ENCODE measurements at regions not wholly inside any gene's neighbourhood (a gene's known extent, or its start where the extent isn't known, plus 50 kb on each side); places are given as distances from the start of the nearest gene placed in this dataset.

DNA sequence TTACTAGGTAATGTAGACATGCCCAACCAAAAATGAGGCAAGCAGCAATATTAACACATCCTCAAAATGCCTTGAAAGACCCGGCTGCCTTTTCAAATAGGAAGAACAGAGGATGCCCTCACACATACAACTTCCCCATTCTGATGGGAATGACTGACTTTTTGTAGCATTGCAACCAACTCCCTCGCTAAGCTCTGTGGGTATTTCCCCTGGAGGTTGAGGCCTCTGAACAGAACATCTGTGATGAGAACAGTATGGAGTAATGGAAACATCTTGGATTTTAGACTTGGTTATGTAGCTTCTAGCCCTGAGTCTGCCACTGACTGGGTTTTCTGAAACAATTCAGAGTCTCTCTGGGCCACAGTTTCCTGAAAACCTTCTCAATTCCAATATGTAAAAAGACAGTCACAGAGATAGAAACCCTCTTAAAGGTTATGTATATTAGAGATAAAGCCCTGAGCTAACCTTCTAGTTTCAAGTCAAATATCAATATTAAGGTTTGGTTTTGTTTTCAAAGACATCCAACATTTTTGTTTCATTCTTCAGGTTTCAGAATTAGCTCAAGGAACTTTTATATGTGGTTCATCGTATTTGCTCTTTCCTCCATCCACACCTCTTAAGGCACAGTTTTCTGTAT lies 311.5 kb downstream of the SETD4 start:
- H3K27me3 Mint-ChIP-seq (ENCODE audit: low read depth) = peaks cover 3% of the 10 kb centered on the region
- no peaks in the 10 kb centered on the region for H3K4me1 Mint-ChIP-seq
- H3K9me3 Mint-ChIP-seq = peaks cover 5% of the 10 kb centered on the region
- H3K4me3 Mint-ChIP-seq = no peak overlapping the region
- TF ChIP-seq, protein P1, sequence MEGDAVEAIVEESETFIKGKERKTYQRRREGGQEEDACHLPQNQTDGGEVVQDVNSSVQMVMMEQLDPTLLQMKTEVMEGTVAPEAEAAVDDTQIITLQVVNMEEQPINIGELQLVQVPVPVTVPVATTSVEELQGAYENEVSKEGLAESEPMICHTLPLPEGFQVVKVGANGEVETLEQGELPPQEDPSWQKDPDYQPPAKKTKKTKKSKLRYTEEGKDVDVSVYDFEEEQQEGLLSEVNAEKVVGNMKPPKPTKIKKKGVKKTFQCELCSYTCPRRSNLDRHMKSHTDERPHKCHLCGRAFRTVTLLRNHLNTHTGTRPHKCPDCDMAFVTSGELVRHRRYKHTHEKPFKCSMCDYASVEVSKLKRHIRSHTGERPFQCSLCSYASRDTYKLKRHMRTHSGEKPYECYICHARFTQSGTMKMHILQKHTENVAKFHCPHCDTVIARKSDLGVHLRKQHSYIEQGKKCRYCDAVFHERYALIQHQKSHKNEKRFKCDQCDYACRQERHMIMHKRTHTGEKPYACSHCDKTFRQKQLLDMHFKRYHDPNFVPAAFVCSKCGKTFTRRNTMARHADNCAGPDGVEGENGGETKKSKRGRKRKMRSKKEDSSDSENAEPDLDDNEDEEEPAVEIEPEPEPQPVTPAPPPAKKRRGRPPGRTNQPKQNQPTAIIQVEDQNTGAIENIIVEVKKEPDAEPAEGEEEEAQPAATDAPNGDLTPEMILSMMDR (conservative IDR thresholded peaks at IDR 0.05) = no peak
- H3K36me3 Mint-ChIP-seq (ENCODE audit: low read depth) = no peaks in the 10 kb centered on the region
- no peak overlapping the region for H3K27ac Mint-ChIP-seq (ENCODE audit: unreplicated experiment)
- DNase-seq (ENCODE audit: low read depth, low spot score) = no peak

DNA sequence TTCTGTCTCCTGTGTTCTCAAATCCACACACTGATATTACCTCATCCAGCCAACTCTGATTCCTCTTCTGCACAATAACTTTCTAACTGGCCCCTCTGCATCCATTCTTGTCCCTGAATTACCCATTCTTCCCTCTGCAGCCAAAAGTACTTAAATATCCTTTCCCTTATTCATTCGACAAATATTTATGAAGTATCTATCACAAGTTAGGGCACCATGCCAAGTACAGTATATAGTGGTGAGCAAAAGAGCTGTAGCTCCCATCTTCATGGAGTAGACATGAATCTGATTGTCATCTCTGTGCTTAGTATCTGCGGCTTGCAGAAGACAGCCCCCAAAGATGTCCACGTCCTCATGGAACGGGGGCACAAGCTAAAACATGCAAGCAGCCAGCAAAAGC lies 316.8 kb downstream of the SETD4 start:
- DNase-seq (ENCODE audit: low read depth, low spot score) = no peak
- H3K27ac Mint-ChIP-seq (ENCODE audit: unreplicated experiment) = no peak overlapping the region
- H3K36me3 Mint-ChIP-seq (ENCODE audit: low read depth) = no peaks in the 10 kb centered on the region
- H3K4me3 Mint-ChIP-seq = no peak overlapping the region
- no peaks in the 10 kb centered on the region for H3K4me1 Mint-ChIP-seq
- H3K9me3 Mint-ChIP-seq = peaks cover 3% of the 10 kb centered on the region
- H3K27me3 Mint-ChIP-seq (ENCODE audit: low read depth) = peaks cover 3% of the 10 kb centered on the region
- TF ChIP-seq, protein P1 (conservative IDR thresholded peaks at IDR 0.05) = no peak

DNA sequence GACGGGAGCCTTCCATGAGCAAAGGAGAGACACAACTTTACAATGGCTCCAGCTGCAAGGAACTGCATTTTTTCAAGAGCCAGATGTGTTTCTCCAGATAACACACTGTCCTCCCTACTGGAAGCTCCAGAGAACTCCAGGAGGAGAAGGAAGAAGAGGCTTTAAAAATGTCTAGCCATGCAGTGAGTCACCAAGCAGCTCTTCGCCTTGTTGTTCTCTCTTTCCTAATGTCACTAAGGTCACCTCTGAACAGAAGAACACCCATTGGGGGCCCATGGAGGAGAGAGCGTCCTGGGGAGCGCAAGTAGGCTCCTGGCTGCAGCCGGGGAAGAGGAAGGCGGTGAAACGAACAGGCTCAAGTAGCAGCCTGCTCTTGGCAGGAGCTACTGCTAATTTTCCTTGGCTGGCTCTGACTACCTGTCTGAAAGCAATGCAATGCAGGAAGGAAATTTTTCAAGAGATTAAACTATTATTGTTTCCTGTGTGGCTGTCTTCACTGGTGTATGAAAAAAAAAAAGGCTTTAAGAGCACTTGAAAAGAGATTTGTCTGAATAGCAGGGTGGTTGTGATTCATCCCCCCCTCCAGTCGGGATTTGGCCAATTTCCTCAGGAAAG lies 321.9 kb downstream of the SETD4 start:
- Mint-ChIP-seq H3K27me3 (ENCODE audit: low read depth) (no peaks in the 10 kb centered on the region), H3K27ac (ENCODE audit: unreplicated experiment) (no peak overlapping the region), H3K4me3 (no peak overlapping the region), H3K4me1 (no peaks in the 10 kb centered on the region), H3K36me3 (ENCODE audit: low read depth) (peaks cover 3% of the 10 kb centered on the region), H3K9me3 (peaks cover 16% of the 10 kb centered on the region)
- no peak for DNase-seq (ENCODE audit: low read depth, low spot score)
- TF ChIP-seq, protein P1 (conservative IDR thresholded peaks at IDR 0.05) = no peak

DNA sequence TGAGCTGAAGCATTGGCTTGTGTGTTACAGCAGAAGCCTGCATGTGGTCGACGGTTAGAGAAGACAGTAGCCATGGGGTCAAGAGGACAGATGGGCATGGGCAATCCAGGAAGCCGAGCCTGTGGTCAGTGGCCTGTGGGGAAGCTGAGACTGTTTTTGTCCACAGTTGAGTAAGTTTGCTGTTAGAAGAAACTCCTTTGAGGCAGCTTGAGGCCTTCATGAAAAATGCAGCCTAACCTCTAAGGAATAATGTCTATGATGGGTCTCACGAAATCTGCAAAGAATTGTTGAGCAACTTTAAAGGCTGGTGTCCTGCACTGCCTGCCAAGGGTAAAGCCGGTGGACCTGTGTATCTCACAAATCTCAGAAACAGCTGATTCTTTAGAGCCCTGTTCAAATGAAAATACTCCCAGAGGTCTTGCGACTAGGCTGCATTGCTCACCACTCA lies 322.4 kb downstream of the SETD4 start:
- H3K36me3 Mint-ChIP-seq (ENCODE audit: low read depth) = peaks cover 3% of the 10 kb centered on the region
- H3K27ac Mint-ChIP-seq (ENCODE audit: unreplicated experiment) = no peak overlapping the region
- no peaks in the 10 kb centered on the region for H3K27me3 Mint-ChIP-seq (ENCODE audit: low read depth)
- peaks cover 16% of the 10 kb centered on the region for H3K9me3 Mint-ChIP-seq
- H3K4me1 Mint-ChIP-seq = no peaks in the 10 kb centered on the region
- no peak for DNase-seq (ENCODE audit: low read depth, low spot score)
- TF ChIP-seq, protein P1 (conservative IDR thresholded peaks at IDR 0.05) = no peak
- H3K4me3 Mint-ChIP-seq = no peak overlapping the region

DNA sequence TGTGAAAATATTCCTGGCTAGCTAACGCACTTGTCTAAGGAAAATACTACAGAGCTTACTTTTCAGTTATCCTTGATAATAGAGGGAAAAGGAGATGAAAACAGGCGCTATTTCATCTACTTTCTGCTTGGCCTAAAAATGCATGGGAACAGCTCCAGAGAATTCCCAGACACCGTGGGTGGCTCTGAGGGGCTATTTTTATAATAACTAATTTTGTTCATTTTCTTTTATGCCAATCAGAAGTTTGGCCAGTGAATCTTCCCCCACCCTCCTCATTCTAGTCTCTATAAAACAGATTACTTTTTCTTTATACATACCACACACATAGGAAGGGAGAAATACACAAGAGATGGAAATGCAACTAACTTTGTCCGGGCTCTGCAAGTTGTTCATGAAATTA lies 322.9 kb downstream of the SETD4 start:
- no peak overlapping the region for H3K27ac Mint-ChIP-seq (ENCODE audit: unreplicated experiment)

More for the DNA sequence above, 322.9 kb downstream of the SETD4 start:
- no peak overlapping the region for H3K4me3 Mint-ChIP-seq
- TF ChIP-seq, protein P1 (conservative IDR thresholded peaks at IDR 0.05) = no peak
- DNase-seq (ENCODE audit: low read depth, low spot score) = no peak
- H3K9me3 Mint-ChIP-seq = peaks cover 16% of the 10 kb centered on the region
- no peaks in the 10 kb centered on the region for H3K4me1 Mint-ChIP-seq
- no peaks in the 10 kb centered on the region for H3K27me3 Mint-ChIP-seq (ENCODE audit: low read depth)
- H3K36me3 Mint-ChIP-seq (ENCODE audit: low read depth) = peaks cover 3% of the 10 kb centered on the region
